GM12878 (cell line): ENCODE measurements at regions not wholly inside any gene's neighbourhood (a gene's known extent, or its start where the extent isn't known, plus 50 kb on each side); places are given as distances from the start of the nearest gene placed in this dataset.

Experiments
- ATAC-seq: fragments of 200-7000 bp; cut with Tn5 transposase; 3 replicates; pipeline ENCODE4 v1.9.1; 2020; ENCODE audit warnings: mild to moderate bottlenecking, moderate library complexity
- BruUV-seq: library from RNA; stranded (reverse); fragments of 400-500 nt; replicated peaks from 2 replicates; lab custom pipeline; 2021; lab: Mats Ljungman, UMichigan
- CTCF ChIA-PET: fragments of 300-600 bp; sonication (Branson Sonifier 250); formaldehyde crosslinking; extraction: SDS; loops from one replicate; lab custom pipeline; 2021; ENCODE audit warnings: inconsistent platforms; lab: Yijun Ruan, JAX
- POLR2A ChIA-PET: fragments of 350-600 bp; formaldehyde crosslinking; extraction: SDS; loops from one replicate; lab custom pipeline; 2021; ENCODE audit warnings: inconsistent platforms; lab: Charles Lee
- RAD21 ChIA-PET: fragments of 300-600 bp; sonication (Branson Sonifier 250); formaldehyde crosslinking; loops from one replicate; lab custom pipeline; 2023; ENCODE audit warnings: antibody characterized with exemption; ENCODE audit not compliant: unreplicated experiment; lab: Charles Lee
- SMC1A ChIA-PET: fragments of 300-600 bp; sonication (Branson Sonifier 250); formaldehyde crosslinking; loops from one replicate; lab custom pipeline; 2023; ENCODE audit not compliant: unreplicated experiment, uncharacterized antibody; lab: Charles Lee
- DNase-seq: peaks from one replicate; pipeline ENCODE4 v3.0.0-alpha.2; 2011; ENCODE audit warnings: low read depth, low spot score
- FAIRE-seq: peaks from 3 replicates; lab custom pipeline; 2011; peaks lifted over from hg19 to GRCh38; lab: Jason Lieb, UNC
- H2AFZ ChIP-seq: 2 replicates; pipeline ENCODE4 v1.6.0; 2011; ENCODE audit warnings: low read depth, low read length, control low read depth; ENCODE audit not compliant: control insufficient read depth
- H3K27ac ChIP-seq: 2 replicates; pipeline ENCODE4 v1.5.1; 2011; ENCODE audit warnings: control low read depth; ENCODE audit not compliant: control insufficient read depth, insufficient read depth
- H3K27me3 ChIP-seq, 2 experiments: replicated peaks in 1 of 2; 2 replicates each; pipeline versions ENCODE4 v1.6.0 to v1.6.1; 2011; ENCODE audit warnings: low read length in 1 of 2; ENCODE audit not compliant: control insufficient read depth in 2 of 2, insufficient read depth in 2 of 2
- H3K36me3 ChIP-seq, 2 experiments: 2 replicates each; pipeline ENCODE4 v1.5.1; 2011; ENCODE audit warnings: low read length in 1 of 2; ENCODE audit not compliant: control insufficient read depth in 2 of 2, insufficient read depth in 2 of 2
- H3K4me1 ChIP-seq: 2 replicates; pipeline ENCODE4 v1.6.1; 2011; ENCODE audit warnings: mild to moderate bottlenecking, low read length, moderate library complexity, mixed read lengths; ENCODE audit not compliant: control insufficient read depth, insufficient read depth
- H3K4me2 ChIP-seq: 2 replicates; pipeline ENCODE4 v1.6.0; 2011; ENCODE audit warnings: control low read depth; ENCODE audit not compliant: control insufficient read depth, insufficient read depth
- H3K4me3 ChIP-seq: fragments of 200-600 bp; sonication (generic); 2 replicates; pipeline ENCODE4 v1.5.1; 2016
- H3K79me2 ChIP-seq: 2 replicates; pipeline ENCODE4 v1.6.0; 2011; ENCODE audit warnings: low read length; ENCODE audit not compliant: control insufficient read depth, insufficient read depth
- H3K9ac ChIP-seq: 2 replicates; pipeline ENCODE4 v1.8.0; 2011; ENCODE audit warnings: low read length, control low read depth, mixed read lengths; ENCODE audit not compliant: control insufficient read depth, insufficient read depth
- H3K9me3 ChIP-seq: replicated peaks from 3 replicates; pipeline ENCODE4 v1.5.1; 2011; ENCODE audit warnings: mild to moderate bottlenecking, low read length; ENCODE audit not compliant: control insufficient read depth, insufficient read depth
- H4K20me1 ChIP-seq: 2 replicates; pipeline ENCODE4 v1.6.0; 2011; ENCODE audit not compliant: control insufficient read depth, insufficient read depth
- FOXK2 ChIP-seq: fragments of 450-650 bp; IDR thresholded peaks from 2 replicates; pipeline ENCODE4 v1.6.1; 2017; ENCODE audit warnings: mild to moderate bottlenecking, moderate library complexity
- FOXM1 ChIP-seq: IDR thresholded peaks from 2 replicates; pipeline ENCODE4 v1.6.1; 2012; ENCODE audit warnings: low read depth, mild to moderate bottlenecking, inconsistent platforms, low read length, moderate library complexity
- NRF1 ChIP-seq: conservative IDR thresholded peaks from 2 replicates; pipeline ENCODE4 v1.6.1; 2011; ENCODE audit warnings: mild to moderate bottlenecking, low read depth, low read length, improper control_type of control experiment
- POLR2AphosphoS2 ChIP-seq: IDR thresholded peaks from 2 replicates; pipeline ENCODE4 v1.6.1; 2011; ENCODE audit warnings: low read depth, mild to moderate bottlenecking, low read length, improper control_type of control experiment, moderate library complexity
- SP1 ChIP-seq: IDR thresholded peaks from one replicate; pipeline ENCODE4 v1.6.1; 2011; ENCODE audit warnings: low read depth, low read length
- SREBF2 ChIP-seq: IDR thresholded peaks from 2 replicates; pipeline ENCODE4 v1.6.1; 2012; ENCODE audit warnings: mild to moderate bottlenecking, low read length
- STAT1 ChIP-seq: fragments of 450-650 bp; conservative IDR thresholded peaks from 2 replicates; pipeline ENCODE4 v1.6.1; 2014; ENCODE audit warnings: antibody characterized with exemption, mild to moderate bottlenecking
- WGBS: methylation state at CpG from one replicate; pipeline ENCODE4 v1.1.6; 2016; ENCODE audit warnings: low lambda C conversion rate; ENCODE audit not compliant: insufficient replicate concordance, insufficient coverage; ENCODE audit errors: missing lambda C conversion rate; 5-methylcytosine and 5-hydroxymethylcytosine counted together
- in situ Hi-C: fragments of 300-500 bp; cut with MboI; formaldehyde crosslinking; loops from 9 replicates; pipeline ENCODE4 v1.14.3; 2018; ENCODE audit warnings: mixed read lengths
- intact Hi-C: fragments of 100-400 bp; cut with micrococcal nuclease; formaldehyde crosslinking; loops from one replicate; pipeline ENCODE4 v1.14.2; 2022; ENCODE audit not compliant: unreplicated experiment
- TF ChIP-seq, protein P1 (sequence below): fragments of 450-650 bp; IDR thresholded peaks from 2 replicates; pipeline ENCODE4 v1.6.1; 2017; ENCODE audit warnings: borderline replicate concordance
- TF ChIP-seq, protein P2 (sequence below): fragments of 150-350 bp; IDR thresholded peaks from 2 replicates; pipeline ENCODE4 v1.6.1; 2014; ENCODE audit warnings: mild to moderate bottlenecking, low read depth, low read length
- TF ChIP-seq, protein P3 (sequence below): fragments of 450-650 bp; IDR thresholded peaks from 2 replicates; pipeline ENCODE4 v1.6.1; 2017; ENCODE audit warnings: antibody characterized with exemption, mild to moderate bottlenecking, moderate library complexity
- TF ChIP-seq, protein P4 (sequence below): fragments of 450-650 bp; IDR thresholded peaks from 2 replicates; pipeline ENCODE4 v1.6.1; 2017; ENCODE audit warnings: mild to moderate bottlenecking, moderate library complexity
- TF ChIP-seq, protein P5 (sequence below): fragments of 450-650 bp; IDR thresholded peaks from 2 replicates; pipeline ENCODE4 v1.6.1; 2017; ENCODE audit warnings: mild to moderate bottlenecking

DNA sequence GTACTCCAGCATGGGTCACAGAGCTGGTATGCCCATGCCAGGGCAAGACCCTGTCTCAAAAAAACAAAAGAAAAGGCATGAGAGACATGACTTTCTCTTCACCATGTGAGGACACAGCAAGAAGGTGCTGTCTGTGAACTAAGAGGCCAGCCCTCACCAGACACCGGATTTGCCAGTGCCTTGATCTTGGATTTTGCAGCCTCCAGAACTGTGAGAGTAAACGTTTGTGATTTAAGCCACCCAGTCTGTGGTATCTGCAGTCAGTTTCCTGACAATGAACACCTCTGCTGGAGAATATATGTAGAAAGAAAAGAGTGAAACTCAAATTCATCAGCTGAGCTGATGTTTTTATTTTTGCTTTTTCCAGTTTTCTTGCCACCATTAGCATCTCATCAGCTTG lies 166.3 kb upstream of the RAB4A start (continued):
- TF ChIP-seq, protein P1, sequence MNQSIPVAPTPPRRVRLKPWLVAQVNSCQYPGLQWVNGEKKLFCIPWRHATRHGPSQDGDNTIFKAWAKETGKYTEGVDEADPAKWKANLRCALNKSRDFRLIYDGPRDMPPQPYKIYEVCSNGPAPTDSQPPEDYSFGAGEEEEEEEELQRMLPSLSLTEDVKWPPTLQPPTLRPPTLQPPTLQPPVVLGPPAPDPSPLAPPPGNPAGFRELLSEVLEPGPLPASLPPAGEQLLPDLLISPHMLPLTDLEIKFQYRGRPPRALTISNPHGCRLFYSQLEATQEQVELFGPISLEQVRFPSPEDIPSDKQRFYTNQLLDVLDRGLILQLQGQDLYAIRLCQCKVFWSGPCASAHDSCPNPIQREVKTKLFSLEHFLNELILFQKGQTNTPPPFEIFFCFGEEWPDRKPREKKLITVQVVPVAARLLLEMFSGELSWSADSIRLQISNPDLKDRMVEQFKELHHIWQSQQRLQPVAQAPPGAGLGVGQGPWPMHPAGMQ: no peak
- no peak for TF ChIP-seq FOXM1
- TF ChIP-seq NRF1: no peak
- TF ChIP-seq POLR2AphosphoS2: no peak
- TF ChIP-seq, protein P2, sequence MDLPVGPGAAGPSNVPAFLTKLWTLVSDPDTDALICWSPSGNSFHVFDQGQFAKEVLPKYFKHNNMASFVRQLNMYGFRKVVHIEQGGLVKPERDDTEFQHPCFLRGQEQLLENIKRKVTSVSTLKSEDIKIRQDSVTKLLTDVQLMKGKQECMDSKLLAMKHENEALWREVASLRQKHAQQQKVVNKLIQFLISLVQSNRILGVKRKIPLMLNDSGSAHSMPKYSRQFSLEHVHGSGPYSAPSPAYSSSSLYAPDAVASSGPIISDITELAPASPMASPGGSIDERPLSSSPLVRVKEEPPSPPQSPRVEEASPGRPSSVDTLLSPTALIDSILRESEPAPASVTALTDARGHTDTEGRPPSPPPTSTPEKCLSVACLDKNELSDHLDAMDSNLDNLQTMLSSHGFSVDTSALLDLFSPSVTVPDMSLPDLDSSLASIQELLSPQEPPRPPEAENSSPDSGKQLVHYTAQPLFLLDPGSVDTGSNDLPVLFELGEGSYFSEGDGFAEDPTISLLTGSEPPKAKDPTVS: no peak
- TF ChIP-seq, protein P3, sequence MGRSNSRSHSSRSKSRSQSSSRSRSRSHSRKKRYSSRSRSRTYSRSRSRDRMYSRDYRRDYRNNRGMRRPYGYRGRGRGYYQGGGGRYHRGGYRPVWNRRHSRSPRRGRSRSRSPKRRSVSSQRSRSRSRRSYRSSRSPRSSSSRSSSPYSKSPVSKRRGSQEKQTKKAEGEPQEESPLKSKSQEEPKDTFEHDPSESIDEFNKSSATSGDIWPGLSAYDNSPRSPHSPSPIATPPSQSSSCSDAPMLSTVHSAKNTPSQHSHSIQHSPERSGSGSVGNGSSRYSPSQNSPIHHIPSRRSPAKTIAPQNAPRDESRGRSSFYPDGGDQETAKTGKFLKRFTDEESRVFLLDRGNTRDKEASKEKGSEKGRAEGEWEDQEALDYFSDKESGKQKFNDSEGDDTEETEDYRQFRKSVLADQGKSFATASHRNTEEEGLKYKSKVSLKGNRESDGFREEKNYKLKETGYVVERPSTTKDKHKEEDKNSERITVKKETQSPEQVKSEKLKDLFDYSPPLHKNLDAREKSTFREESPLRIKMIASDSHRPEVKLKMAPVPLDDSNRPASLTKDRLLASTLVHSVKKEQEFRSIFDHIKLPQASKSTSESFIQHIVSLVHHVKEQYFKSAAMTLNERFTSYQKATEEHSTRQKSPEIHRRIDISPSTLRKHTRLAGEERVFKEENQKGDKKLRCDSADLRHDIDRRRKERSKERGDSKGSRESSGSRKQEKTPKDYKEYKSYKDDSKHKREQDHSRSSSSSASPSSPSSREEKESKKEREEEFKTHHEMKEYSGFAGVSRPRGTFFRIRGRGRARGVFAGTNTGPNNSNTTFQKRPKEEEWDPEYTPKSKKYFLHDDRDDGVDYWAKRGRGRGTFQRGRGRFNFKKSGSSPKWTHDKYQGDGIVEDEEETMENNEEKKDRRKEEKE: no peak

DNA sequence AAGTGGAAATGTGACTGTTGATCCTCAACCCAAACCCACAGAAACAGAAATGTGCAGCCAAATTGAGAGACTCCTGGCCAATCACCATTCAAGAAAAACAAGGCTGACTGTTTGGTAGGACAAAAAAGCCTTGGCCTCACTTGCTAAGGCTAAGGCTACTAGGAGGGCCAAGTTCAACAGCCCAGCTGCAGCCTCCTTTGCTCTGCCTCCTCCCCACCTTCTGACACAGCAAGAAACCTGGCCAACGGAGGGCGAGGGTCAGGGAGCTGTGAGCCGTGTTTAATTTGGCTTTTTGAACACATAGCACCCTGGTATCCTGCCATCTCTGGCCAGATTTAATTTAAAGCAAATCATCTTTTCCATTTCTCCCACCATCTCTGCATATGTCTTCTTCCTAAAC lies 165.8 kb upstream of the RAB4A start:
- intact Hi-C loops (no loop called here), in situ Hi-C loops (no loop called here)
- peaks cover 2% of the 10 kb centered on the region; the same call in 1 of the 2 replicates for H4K20me1 ChIP-seq
- ATAC-seq (no peak), DNase-seq (no peak), FAIRE-seq (no peak)
- ChIA-PET CTCF (no interaction called here), RAD21 (no interaction called here), POLR2A (no interaction called here), SMC1A (no interaction called here)
- H3K79me2 ChIP-seq: no peaks in the 10 kb centered on the region
- H2AFZ ChIP-seq: no peak overlapping the region
- no peak overlapping the region for H3K27ac ChIP-seq
- H3K4me2 ChIP-seq: no peak overlapping the region
- 0% methylated on average over 3 of the region's 3 CpGs for WGBS
- no peaks in the 10 kb centered on the region for H3K9me3 ChIP-seq
- H3K27me3 ChIP-seq: peaks cover 0 to 1% of the 10 kb centered on the region in 2 experiments; a peak in 2 of 4 replicates
- H3K9ac ChIP-seq: no peak overlapping the region
- BruUV-seq: no TSS peak
- H3K4me1 ChIP-seq: no peaks in the 10 kb centered on the region
- H3K36me3 ChIP-seq: no peaks in the 10 kb centered on the region
- H3K4me3 ChIP-seq: no peak overlapping the region
- no peak for TF ChIP-seq STAT1
- TF ChIP-seq, protein P4, sequence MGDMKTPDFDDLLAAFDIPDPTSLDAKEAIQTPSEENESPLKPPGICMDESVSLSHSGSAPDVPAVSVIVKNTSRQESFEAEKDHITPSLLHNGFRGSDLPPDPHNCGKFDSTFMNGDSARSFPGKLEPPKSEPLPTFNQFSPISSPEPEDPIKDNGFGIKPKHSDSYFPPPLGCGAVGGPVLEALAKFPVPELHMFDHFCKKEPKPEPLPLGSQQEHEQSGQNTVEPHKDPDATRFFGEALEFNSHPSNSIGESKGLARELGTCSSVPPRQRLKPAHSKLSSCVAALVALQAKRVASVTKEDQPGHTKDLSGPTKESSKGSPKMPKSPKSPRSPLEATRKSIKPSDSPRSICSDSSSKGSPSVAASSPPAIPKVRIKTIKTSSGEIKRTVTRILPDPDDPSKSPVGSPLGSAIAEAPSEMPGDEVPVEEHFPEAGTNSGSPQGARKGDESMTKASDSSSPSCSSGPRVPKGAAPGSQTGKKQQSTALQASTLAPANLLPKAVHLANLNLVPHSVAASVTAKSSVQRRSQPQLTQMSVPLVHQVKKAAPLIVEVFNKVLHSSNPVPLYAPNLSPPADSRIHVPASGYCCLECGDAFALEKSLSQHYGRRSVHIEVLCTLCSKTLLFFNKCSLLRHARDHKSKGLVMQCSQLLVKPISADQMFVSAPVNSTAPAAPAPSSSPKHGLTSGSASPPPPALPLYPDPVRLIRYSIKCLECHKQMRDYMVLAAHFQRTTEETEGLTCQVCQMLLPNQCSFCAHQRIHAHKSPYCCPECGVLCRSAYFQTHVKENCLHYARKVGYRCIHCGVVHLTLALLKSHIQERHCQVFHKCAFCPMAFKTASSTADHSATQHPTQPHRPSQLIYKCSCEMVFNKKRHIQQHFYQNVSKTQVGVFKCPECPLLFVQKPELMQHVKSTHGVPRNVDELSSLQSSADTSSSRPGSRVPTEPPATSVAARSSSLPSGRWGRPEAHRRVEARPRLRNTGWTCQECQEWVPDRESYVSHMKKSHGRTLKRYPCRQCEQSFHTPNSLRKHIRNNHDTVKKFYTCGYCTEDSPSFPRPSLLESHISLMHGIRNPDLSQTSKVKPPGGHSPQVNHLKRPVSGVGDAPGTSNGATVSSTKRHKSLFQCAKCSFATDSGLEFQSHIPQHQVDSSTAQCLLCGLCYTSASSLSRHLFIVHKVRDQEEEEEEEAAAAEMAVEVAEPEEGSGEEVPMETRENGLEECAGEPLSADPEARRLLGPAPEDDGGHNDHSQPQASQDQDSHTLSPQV: no peak
- TF ChIP-seq FOXK2: no peak
- TF ChIP-seq, protein P5, sequence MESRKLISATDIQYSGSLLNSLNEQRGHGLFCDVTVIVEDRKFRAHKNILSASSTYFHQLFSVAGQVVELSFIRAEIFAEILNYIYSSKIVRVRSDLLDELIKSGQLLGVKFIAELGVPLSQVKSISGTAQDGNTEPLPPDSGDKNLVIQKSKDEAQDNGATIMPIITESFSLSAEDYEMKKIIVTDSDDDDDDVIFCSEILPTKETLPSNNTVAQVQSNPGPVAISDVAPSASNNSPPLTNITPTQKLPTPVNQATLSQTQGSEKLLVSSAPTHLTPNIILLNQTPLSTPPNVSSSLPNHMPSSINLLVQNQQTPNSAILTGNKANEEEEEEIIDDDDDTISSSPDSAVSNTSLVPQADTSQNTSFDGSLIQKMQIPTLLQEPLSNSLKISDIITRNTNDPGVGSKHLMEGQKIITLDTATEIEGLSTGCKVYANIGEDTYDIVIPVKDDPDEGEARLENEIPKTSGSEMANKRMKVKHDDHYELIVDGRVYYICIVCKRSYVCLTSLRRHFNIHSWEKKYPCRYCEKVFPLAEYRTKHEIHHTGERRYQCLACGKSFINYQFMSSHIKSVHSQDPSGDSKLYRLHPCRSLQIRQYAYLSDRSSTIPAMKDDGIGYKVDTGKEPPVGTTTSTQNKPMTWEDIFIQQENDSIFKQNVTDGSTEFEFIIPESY: no peak
- no peak for TF ChIP-seq SP1
- no peak for TF ChIP-seq SREBF2
